Body of pancreas (tissue), 4 donors: ENCODE measurements at regions not wholly inside any gene's neighbourhood (a gene's known extent, or its start where the extent isn't known, plus 50 kb on each side); places are given as distances from the start of the nearest gene placed in this dataset.
"Not testable (repeated sequence)": the region's sequence is repeated elsewhere in the genome, so short reads cannot be mapped to it uniquely, and the experiment has no call there.

ENCODE experiments used
- ATAC-seq: fragments of 150-250 bp; one replicate; pipeline ENCODE4 v1.9.1; 2016
- DNase-seq, 4 donors: peaks; one replicate each; pipeline ENCODE4 v3.0.0-alpha.2; 2019
- H3K27ac ChIP-seq, 4 donors: fragments of 200-600 bp; sonication (generic); 1 replicate in 3 of 4; 2 replicates in 1 of 4; pipeline versions ENCODE4 v1.5.1 to v1.6.1; 2016 to 2019; ENCODE audit warnings: mild to moderate bottlenecking in 1 of 4, mixed read lengths in 1 of 4, moderate library complexity in 1 of 4
- H3K27me3 ChIP-seq, 2 donors: fragments of 200-600 bp; sonication (generic); one replicate each; pipeline ENCODE4 v1.6.0; 2016; ENCODE audit warnings: mild to moderate bottlenecking in 1 of 2
- H3K36me3 ChIP-seq, 2 donors: fragments of 200-600 bp; sonication (generic); replicated peaks in 1 of 2; 2 replicates each; pipeline ENCODE4 v1.5.1; 2016; ENCODE audit warnings: low read depth in 2 of 2; ENCODE audit not compliant: insufficient read depth in 1 of 2
- H3K4me1 ChIP-seq: fragments of 200-600 bp; sonication (generic); one replicate; pipeline ENCODE4 v1.6.0; 2016
- H3K4me3 ChIP-seq, 2 donors: fragments of 200-600 bp; sonication (generic); 1 replicate in 1 of 2; 2 replicates in 1 of 2; pipeline ENCODE4 v1.5.1; 2016 to 2019
- H3K9me3 ChIP-seq, 3 donors: fragments of 200-600 bp; sonication (generic); 1 replicate in 2 of 3; 2 replicates in 1 of 3; pipeline ENCODE4 v1.5.1; 2016
- POLR2A ChIP-seq, 3 donors: fragments of 450-650 bp; IDR thresholded peaks; one replicate each; pipeline ENCODE4 v1.6.1; 2016; ENCODE audit warnings: antibody characterized with exemption in 3 of 3, mild to moderate bottlenecking in 2 of 3
- WGBS, 2 donors: methylation state at CpG; one replicate each; pipeline ENCODE4 v1.1.5; 2017; 5-methylcytosine and 5-hydroxymethylcytosine counted together
- intact Hi-C: fragments of 100-400 bp; cut with DNase I; formaldehyde crosslinking; loops from one replicate; pipeline ENCODE4 v1.15.1; 2023
- TF ChIP-seq, protein P1 (sequence below), 7 experiments: fragments of 450-650 bp in 4 of 7; fragments of 200-600 bp in 3 of 7; sonication (generic) in 3 of 7; IDR thresholded peaks; one replicate each; pipeline ENCODE4 v1.5.1; 2016 to 2019; ENCODE audit warnings: antibody characterized with exemption in 7 of 7

DNA sequence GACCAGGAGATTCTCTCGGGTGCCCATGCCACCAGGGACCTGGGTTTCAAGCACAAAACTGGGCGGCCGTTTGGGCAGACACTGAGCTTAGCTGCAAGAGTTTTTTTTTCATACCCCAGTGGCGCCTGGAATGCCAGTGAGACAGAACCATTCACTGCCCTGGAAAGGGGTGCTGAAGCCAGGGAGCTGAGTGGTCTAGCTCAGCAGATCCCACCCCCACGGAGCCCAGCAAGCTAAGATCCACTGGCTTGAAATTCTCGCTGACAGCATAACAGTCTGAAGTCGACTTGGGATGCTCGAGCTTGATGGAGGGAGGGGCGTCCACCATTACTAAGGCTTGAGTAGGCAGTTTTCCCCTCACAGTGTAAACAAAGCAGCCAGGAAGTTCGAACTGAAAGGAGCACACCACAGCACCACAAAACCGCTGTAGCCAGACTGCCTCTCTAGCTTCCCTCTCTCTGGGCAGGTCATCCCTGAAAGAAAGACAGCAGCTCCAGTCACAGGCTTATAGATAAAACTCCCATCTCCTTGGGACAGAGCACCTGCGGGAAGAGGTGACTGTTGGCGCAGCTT, 157.7 kb downstream of the GIPC2 start:
- H3K4me3 ChIP-seq, H3K36me3 ChIP-seq, H3K4me1 ChIP-seq, ATAC-seq, H3K9me3 ChIP-seq, H3K27ac ChIP-seq, DNase-seq, H3K27me3 ChIP-seq, intact Hi-C loops: not testable (repeated sequence)
- WGBS, 2 donors: 81 to 87% methylated on average over 10 to 13 of the region's 13 CpGs

DNA sequence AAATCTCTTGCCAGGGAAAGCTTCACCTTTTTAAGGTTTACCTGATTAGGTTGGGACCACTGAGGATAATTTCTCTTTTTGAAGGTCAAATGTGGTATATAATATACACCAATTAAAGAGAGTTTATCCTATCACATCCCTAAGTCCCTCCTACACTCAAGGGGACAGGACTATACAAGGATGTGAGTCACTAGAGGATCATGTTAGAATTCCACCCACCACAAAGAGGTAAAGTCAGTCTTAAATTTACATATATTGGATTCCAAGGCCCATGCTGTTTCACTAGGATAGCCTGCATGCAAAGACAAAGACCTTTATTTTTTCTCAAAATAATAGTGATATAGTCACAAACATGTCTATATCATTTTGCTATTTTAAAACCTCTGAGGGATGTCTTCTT, 164.4 kb downstream of the GIPC2 start:
- DNase-seq (no peak), ATAC-seq (no peak)
- no peak overlapping the region for H3K4me3 ChIP-seq
- intact Hi-C loops: no loop called here
- no peaks in the 10 kb centered on the region for H3K27me3 ChIP-seq
- no peak overlapping the region for H3K27ac ChIP-seq
- no peaks in the 10 kb centered on the region for H3K36me3 ChIP-seq
- peaks cover 0 to 20% (median 0%) of the 10 kb centered on the region in 3 donors for H3K9me3 ChIP-seq
- no peak for TF ChIP-seq POLR2A (IDR thresholded peaks at IDR 0.05)
- TF ChIP-seq, protein P1, sequence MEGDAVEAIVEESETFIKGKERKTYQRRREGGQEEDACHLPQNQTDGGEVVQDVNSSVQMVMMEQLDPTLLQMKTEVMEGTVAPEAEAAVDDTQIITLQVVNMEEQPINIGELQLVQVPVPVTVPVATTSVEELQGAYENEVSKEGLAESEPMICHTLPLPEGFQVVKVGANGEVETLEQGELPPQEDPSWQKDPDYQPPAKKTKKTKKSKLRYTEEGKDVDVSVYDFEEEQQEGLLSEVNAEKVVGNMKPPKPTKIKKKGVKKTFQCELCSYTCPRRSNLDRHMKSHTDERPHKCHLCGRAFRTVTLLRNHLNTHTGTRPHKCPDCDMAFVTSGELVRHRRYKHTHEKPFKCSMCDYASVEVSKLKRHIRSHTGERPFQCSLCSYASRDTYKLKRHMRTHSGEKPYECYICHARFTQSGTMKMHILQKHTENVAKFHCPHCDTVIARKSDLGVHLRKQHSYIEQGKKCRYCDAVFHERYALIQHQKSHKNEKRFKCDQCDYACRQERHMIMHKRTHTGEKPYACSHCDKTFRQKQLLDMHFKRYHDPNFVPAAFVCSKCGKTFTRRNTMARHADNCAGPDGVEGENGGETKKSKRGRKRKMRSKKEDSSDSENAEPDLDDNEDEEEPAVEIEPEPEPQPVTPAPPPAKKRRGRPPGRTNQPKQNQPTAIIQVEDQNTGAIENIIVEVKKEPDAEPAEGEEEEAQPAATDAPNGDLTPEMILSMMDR (IDR thresholded peaks at IDR 0.05): no peak
- no peaks in the 10 kb centered on the region for H3K4me1 ChIP-seq

DNA sequence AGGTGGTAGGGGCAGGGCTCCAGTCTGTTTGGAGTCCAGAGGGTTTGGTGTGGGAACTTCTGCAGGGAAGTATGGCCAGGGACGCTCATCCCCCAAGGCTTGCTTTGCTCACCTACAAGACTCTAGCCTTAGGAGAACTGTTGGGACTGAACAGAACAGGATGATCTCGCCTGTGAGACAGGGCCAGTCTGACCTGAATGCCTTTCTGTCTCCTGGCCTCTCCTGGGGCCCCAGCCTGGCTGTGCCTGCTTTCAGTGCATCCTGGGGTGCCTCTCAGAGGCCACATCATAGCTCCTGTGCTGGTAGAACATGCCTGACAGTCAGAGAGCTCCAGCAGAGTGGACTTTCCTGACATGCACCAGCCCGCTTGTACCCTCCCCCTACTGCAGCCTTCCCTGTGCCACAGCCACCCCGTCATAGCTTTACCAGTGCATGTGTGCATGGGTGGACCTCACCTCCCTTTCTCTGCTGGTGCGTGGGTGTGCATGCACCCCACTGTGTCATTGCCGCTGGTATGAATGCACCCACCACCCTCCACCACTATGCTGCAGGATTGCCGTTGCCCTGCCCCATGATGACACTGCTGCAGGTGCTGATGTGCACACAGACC, 165.8 kb downstream of the GIPC2 start:
- Histone ChIP-seq H3K9me3 (peaks cover 0 to 20% (median 0%) of the 10 kb centered on the region in 3 donors), H3K27ac (no peak overlapping the region), H3K4me3 (no peak overlapping the region), H3K27me3 (no peaks in the 10 kb centered on the region), H3K4me1 (no peaks in the 10 kb centered on the region), H3K36me3 (no peaks in the 10 kb centered on the region)
- intact Hi-C loops: no loop called here
- DNase-seq (no peak), ATAC-seq (no peak)
- TF ChIP-seq POLR2A (IDR thresholded peaks at IDR 0.05): no peak
- WGBS, 2 donors: 96 to 100% methylated on average over 5 to 7 of the region's 7 CpGs

DNA sequence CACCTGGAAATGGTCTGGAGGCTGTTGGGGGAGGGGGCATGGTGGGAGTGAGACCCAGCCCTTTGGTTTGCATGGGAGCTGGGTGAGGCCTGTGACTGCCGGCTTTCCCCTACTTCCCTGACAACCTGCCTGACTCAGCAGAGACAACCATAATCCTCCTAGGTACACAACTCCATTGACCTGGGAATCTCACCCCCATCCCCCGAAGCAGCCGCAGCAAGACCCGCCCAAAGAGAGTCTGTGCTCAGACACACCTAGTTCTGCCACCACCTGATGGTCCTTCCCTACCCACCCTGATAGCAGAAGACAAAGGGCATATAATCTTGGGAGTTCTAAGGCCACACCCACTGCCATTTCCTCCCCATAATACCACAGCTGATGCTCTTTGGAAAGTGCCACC, 168.6 kb downstream of the GIPC2 start:
- H3K36me3 ChIP-seq: no peaks in the 10 kb centered on the region
- ATAC-seq (no peak), DNase-seq (no peak)
- WGBS, 2 donors: 78% methylated on average over 4 of the region's 4 CpGs
- peaks cover 0 to 9% (median 0%) of the 10 kb centered on the region in 3 donors for H3K9me3 ChIP-seq
- intact Hi-C loops: no loop called here
- TF ChIP-seq, protein P1 (IDR thresholded peaks at IDR 0.05): no peak
- TF ChIP-seq POLR2A (IDR thresholded peaks at IDR 0.05): no peak
- no peak overlapping the region for H3K27ac ChIP-seq
- H3K27me3 ChIP-seq: no peaks in the 10 kb centered on the region
- no peak overlapping the region for H3K4me3 ChIP-seq
- H3K4me1 ChIP-seq: no peaks in the 10 kb centered on the region

DNA sequence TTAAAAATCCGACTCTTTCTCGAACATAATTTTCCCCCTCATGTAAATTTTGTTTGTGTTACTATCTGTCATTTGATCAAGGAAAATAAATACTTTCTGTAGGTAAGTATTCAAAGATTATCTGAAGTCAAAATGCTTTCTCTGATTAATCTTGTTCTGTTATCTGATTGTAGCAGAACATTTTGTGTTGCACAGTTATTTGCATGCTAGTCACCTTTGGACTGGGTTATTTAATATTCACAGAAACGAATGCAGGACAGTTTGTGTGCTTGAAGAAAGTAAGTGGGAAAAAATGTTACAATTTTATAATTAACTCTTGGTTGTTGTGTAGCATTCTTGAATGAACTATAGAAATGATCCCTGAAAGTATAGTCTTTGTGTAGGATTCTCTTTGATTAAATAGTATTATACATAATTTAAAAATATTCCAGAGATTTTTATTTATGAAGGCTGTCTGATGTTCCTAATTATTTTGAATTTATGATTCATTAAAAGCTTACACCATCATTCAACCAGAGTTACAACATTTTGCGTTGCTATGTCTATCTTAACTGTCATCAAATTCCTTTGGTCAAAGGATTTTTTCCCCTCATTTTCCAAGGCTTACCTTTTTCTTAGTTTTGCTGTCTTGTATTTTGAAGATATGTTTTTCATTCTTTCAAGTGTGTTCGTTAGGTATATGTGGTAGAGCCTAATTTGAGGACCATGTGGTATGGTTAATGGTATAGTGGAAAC, 176.6 kb downstream of the GIPC2 start:
- no peak overlapping the region for H3K4me3 ChIP-seq
- no peaks in the 10 kb centered on the region for H3K36me3 ChIP-seq
- H3K27me3 ChIP-seq: no peaks in the 10 kb centered on the region
- peak overlapping the region in 3 of 4 donors; percentile 77 to 83 (median 78) for H3K27ac ChIP-seq
- DNase-seq (no peak), ATAC-seq (peak; percentile 41)
- 45 to 59% methylated on average over 5 of the region's 5 CpGs for whole genome bisulfite sequencing, 2 donors
- intact Hi-C loops: no loop called here
- TF ChIP-seq, protein P1 (IDR thresholded peaks at IDR 0.05): no peak
- TF ChIP-seq POLR2A (IDR thresholded peaks at IDR 0.05): no peak
- peaks cover 39% of the 10 kb centered on the region for H3K4me1 ChIP-seq
- H3K9me3 ChIP-seq: no peaks in the 10 kb centered on the region
